ENCODE measurements at regions not wholly inside any gene's neighbourhood (a gene's known extent, or its start where the extent isn't known, plus 50 kb on each side); places are given as distances from the start of the nearest gene placed in this dataset.
A peak's percentile ranks its signal among the peaks of the same experiment; 100 is the strongest.
"Not testable (repeated sequence)": the region's sequence is repeated elsewhere in the genome, so short reads cannot be mapped to it uniquely, and the experiment has no call there.

DNA sequence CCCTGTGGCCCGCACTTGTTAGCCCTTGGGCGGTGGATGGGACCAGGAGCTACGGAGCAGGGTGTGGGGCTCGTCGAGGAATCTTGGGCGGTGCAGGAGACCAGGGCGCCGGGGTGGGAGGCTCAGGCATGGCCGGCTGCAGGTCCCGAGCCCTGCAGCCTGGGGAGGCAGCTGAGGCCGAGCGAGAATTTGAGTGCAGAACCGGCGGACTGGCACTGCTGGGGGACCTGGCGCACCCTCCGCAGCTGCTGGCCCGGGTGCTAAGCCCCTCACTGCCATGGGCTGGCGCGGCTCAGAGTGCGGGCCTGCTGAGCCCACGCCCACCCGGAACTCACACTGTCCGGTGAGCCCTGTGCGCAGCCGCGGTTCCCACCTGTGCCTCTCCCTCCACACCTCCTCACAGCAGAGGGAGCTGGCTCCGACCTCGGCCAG lies 73.6 kb upstream of the TLL1 start:
- DNase-seq (ENCODE audit: insufficient read length, low spot score) (no peak), FAIRE-seq (no peak)
- TF ChIP-seq POLR2A (IDR thresholded peaks at IDR 0.05; ENCODE audit: low read depth, low read length): no peak

DNA sequence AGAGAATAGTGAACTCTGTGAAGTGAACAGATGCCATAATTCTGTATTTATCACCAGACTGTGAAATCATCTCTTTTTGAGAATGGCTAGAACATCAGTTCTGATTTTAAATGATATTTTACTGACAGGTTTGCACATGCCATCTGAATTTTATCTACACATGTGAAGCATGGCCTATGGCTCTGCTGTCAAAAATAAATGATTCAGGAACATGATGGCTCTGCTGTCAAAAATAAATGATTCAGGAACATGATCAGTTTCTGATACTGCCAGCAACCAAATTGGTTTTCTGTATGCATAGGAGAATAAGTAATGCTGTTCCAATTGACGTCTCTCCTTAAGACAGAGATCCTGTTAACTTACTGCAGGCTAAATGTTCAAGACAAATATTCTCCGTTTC lies 70.6 kb upstream of the TLL1 start:
- DNase-seq (ENCODE audit: insufficient read length, low spot score) (no peak), FAIRE-seq (no peak)
- TF ChIP-seq POLR2A (IDR thresholded peaks at IDR 0.05; ENCODE audit: low read depth, low read length): no peak

DNA sequence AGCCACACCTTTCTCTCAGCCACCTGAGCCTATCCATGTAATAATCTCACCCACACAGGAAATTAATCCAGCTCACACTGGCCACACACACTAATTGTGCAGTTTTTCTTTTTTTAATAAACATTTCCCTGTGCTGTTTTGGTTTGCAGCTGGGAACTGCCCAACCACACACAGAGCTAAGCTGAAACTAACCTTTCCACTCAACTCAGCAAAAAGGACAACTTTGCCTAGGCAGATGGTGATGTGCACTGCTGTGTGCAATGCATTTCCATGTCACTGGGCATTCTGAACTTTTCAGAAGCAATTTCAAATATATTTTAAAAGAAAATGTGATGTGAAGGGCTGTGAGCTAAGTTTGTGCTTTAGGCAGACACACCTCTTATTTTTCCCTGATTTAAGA lies 70.0 kb upstream of the TLL1 start:
- DNase-seq (ENCODE audit: insufficient read length, low spot score) (no peak), FAIRE-seq (no peak)
- no peak for TF ChIP-seq POLR2A (IDR thresholded peaks at IDR 0.05; ENCODE audit: low read depth, low read length)

DNA sequence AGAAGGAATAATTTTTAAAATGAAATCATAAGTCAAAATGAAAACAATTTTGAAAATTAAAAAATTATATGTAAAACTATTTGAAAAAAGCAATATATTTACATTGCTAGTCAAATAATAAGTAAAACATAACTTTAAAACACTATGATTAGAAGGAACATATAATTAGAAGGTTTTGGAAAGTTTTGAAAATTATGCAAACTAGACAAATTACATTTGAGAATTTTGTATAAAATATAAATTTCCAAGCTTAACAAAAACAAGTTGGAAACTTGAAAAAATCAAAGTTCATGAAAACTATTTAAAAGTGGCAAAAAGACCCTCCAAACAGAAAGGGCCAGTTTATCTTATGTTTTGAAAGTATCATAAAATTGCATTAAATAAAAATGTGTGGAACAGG lies 67.6 kb upstream of the TLL1 start:
- DNase-seq (ENCODE audit: insufficient read length, low spot score) (no peak), FAIRE-seq (no peak)
- no peak for TF ChIP-seq POLR2A (IDR thresholded peaks at IDR 0.05; ENCODE audit: low read depth, low read length)

DNA sequence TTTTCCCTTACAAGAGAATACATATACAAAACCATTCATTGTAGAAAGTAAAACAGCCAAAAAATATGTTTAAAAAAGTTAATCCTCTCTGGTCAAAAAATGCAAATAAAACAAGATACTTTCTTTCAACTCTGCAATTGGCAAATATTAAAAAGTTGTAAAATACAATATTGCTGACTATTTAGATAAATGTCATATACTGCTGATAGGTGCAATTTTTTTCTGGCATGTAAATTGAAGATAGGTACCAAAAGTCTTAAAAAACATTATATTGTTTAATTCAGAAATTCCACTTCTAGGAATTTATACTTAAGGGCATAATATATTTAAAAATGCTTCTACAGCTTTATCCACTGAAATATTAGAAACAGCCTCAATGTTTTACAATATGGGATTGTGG lies 66.4 kb upstream of the TLL1 start:
- FAIRE-seq (no peak), DNase-seq (ENCODE audit: insufficient read length, low spot score) (no peak)
- TF ChIP-seq POLR2A (IDR thresholded peaks at IDR 0.05; ENCODE audit: low read depth, low read length): no peak

DNA sequence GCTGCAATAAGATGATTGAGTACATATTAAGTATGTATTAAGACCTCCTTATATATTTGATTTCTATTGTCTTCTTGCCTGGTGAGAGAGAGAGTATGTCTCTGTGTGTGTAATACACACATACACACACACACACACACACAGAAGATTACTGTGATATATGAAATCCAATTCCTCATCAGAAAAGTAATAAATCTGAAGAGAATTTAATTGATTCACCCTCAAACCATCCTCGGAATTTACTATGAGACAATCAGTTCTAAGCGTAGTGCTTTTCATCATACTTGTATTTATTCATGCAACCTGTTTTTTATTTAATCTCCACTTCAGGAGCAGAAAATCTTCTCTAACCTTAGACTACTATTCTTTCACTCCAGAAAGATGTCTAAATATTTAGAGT lies 62.3 kb upstream of the TLL1 start:
- no peak for TF ChIP-seq POLR2A (IDR thresholded peaks at IDR 0.05; ENCODE audit: low read depth, low read length)
- FAIRE-seq (no peak), DNase-seq (ENCODE audit: insufficient read length, low spot score) (peak; percentile 7)

DNA sequence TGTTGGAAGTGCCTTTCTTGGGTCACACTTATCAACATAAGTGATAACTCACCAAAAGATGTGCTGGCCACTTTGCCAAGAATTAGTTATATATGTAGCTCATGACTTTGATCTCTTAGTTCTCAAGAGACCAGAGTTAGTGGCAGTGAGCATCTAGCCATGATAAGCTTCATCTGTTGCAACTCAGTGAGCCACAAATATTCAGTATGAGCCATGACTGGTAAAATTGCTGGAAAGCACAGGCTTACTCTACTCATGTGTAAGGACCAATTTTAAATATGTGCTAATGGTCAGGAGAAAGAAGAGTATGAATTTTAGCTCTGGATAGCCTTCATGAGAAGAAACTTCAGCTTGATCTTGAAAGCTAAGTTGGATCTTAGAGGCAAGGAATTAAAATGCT lies 59.4 kb upstream of the TLL1 start:
- TF ChIP-seq POLR2A (IDR thresholded peaks at IDR 0.05; ENCODE audit: low read depth, low read length): no peak
- FAIRE-seq (no peak), DNase-seq (ENCODE audit: insufficient read length, low spot score) (no peak)

DNA sequence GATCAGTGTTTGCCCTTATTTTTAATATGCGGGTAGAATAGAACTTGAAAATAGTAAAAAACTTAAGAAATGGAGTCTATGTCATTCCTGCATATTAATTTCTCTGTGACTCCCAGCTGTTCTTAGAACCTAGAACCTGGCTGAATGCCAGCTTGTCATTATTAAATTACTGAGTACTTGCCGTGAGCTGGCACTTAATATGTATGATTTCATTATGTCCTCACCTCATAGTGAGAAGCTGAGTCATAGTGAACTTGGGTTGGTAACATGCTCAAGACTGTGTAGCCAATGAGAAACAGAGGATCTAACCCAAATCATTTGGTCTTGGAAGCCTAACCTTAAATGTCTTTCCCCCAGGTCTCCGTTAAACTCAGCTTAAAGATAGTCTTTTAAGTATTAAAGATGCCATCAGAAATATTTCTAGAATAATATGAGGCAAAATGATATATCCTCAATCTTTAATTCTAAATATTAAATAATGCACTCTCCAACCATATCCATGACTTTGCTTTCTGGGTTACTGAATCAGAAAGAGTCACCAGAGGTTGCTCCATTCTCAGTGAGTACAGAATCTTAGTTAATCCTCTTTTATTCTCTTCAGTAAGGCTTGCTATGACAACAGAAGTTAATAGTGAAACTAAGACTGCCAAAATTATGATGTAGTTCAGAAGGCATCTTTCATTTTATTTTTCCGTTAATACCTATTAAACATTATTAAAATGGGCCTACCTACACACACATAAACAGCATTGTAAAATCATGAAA lies 58.6 kb upstream of the TLL1 start:
- TF ChIP-seq POLR2A (IDR thresholded peaks at IDR 0.05; ENCODE audit: low read depth, low read length): no peak
- FAIRE-seq (no peak), DNase-seq (ENCODE audit: insufficient read length, low spot score) (no peak)

DNA sequence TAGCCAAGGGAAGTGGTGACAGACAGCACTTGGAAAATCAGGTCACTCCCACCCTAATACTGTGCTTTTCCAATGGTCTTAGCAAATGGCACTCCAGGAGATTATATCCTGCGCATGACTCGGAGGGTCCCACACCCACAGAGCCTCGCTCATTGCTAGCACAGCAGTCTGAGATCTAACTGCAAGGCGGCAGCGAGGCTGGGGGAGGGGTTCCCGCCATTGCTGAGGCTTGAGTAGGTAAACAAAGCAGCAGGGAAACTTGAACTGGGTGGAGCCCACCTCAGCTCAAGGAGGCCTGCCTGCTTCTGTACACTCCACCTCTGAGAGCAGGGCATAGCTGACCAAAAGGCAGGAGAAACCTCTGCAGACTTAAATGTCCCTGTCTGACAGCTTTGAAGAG lies 53.9 kb upstream of the TLL1 start:
- DNase-seq (ENCODE audit: insufficient read length, low spot score); FAIRE-seq: not testable (repeated sequence)
